NOMO-1 treated with dmso at 0.1 percent for 144 hours (cell line): ENCODE measurements at regions not wholly inside any gene's neighbourhood (a gene's known extent, or its start where the extent isn't known, plus 50 kb on each side); places are given as distances from the start of the nearest gene placed in this dataset.
"Not testable (repeated sequence)": the region's sequence is repeated elsewhere in the genome, so short reads cannot be mapped to it uniquely, and the experiment has no call there.

Source experiments
- DNase-seq: peaks from one replicate; lab custom pipeline; 2025; ENCODE audit not compliant: unreplicated experiment; lab: John Stamatoyannopoulos, UW

GRCh38 chr6:23620911-23621401 lies 505.1 kb upstream of the NRSN1 start:
- no peak for DNase-seq

GRCh38 chr6:23630726-23631635 lies 495.0 kb upstream of the NRSN1 start:
- no peak for DNase-seq

- DNase-seq = no peak
Measured at GRCh38 chr6:23633996-23634395, 492.0 kb upstream of the NRSN1 start.

- no peak for DNase-seq
Measured at GRCh38 chr6:23635150-23635549, 490.9 kb upstream of the NRSN1 start.

DNA sequence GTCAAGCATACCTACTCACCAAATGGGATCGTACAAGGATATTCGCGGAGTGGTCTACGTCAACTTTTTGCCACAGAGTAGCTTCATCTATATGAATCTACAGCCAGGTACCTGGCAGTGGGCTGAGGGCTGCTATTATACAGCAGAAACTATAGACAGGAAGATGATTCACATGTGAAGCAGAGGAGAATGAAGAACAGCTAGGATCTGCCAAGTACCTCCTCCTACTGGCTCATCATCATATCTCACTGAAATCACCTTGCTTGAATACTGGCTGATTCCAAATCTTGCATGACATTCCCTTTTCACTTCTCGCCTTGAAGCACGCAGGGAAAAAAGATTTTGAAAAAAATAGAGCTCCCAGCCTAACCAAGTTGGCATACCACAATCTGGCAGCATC lies 488.7 kb upstream of the NRSN1 start:
- DNase-seq = no peak

GRCh38 chr6:23642849-23643248 lies 483.2 kb upstream of the NRSN1 start:
- no peak for DNase-seq

GRCh38 chr6:23647045-23647444 lies 479.0 kb upstream of the NRSN1 start:
- DNase-seq = no peak

DNA sequence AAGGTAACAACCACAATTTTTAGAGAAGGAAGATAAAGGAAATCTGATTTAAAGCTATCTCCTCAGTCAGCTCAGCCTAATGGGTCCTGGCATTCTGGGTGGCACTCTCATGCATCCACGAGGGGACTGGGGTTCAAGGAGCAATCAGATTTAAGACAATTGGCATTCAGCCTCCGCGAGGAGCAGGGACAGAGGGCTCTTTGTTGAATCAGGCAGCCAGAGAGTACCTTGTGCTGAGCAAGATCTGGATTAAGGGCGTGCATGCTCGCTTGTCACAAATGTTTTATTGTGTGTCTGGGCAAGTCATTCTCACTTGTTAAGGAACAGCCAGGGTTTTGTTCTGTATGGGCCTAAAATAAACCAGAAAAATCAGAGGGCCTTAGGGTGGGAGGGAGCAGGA lies 475.3 kb upstream of the NRSN1 start:
- no peak for DNase-seq

DNA sequence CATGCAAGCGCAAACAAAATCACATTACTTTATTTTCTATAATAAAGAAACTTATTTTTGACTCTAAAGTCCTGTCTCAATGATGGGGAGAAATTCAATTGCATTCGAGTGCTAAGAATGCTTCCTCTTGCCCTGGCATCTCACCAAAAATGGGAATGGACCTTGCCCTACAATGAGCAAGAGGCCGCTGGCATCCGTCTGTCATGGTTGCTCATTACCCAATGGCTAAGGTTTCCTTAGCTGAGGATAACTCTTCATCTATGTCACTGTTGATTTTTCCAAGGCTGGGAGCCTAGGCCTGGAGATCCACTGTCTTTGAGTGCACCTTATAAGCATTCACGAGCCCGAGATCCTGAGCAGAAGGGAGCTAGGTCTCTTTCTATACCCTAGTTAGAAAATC lies 471.3 kb upstream of the NRSN1 start:
- no peak for DNase-seq

DNA sequence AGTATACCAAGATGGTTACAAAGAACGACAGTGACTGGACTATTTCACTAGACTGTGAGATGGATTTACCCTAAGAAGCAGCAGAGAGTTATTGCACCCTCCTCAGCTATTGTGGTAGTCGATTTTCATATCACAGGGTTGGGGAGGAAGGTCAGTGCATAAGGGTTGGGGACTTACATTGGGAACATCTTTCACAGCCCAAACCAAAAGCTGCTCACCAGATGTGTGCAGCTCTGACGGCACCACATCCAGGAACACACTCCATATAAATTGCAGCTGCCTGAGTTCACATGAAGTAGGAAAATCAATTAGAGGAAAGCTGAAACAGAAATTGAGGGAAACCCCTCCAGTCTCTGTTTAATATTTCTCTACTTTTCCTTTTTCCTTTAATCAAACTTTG lies 470.5 kb upstream of the NRSN1 start:
- no peak for DNase-seq

DNA sequence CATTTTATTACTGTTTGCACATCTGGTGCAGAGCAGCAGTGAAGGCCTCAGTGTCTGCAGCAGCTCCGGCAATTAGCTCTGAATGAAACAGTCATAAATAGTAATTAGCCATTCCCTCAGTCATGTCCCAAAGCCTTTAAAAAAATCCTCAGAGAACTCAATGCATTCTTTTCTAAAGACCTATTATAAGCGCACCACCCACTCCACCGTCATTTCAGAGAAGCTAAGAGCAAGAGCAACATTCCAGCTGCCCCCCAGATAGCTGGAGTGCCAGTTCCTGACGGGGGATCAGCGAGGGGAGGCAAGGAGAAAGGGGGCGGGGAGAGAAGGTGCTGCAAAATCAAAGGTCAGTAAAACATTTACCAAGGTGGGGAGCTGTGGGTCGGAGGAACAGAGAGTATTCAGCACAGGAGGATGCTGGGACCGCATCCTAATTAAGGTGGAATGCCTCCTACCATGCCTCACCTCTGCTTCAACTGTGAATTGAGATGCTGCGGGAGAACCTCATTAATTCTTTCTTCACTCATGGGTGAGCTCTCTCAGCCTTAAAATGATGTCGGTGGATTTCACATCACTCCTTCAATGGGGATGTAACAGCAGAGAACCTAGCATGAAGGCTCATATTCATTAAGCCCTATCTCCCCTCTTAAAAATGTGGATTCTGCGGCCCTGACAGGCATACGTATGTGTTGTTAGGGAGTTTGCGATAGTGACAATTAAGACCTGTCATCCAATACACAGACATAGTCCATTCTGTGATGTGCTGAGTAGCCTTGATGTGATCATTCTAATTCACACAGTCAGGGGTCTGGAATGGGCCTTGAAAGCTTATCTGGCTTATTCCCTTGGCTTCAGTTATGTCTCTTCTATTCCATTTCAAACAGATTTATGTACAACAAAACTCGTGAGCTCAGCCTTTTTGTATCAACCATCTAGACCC lies 469.5 kb upstream of the NRSN1 start:
- DNase-seq = no peak

DNA sequence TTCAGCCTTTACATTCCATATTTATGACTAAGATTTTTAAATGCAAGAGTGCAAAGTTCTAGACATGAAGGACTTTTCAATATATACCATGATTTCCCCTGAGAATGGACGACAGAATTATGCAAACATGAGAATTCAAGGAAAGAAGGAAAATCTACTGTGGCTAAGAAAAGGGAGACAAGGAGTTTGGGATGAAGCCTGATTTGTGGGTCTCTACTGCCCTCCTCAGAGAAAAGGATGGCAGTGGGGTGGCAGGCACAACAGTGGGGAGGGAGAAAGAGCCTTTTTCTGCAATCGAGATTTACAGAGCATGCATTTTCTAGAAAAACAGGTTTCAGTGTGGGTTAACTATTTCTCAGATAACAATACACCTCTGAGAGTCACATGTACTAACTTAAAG lies 466.9 kb upstream of the NRSN1 start:
- no peak for DNase-seq

DNA sequence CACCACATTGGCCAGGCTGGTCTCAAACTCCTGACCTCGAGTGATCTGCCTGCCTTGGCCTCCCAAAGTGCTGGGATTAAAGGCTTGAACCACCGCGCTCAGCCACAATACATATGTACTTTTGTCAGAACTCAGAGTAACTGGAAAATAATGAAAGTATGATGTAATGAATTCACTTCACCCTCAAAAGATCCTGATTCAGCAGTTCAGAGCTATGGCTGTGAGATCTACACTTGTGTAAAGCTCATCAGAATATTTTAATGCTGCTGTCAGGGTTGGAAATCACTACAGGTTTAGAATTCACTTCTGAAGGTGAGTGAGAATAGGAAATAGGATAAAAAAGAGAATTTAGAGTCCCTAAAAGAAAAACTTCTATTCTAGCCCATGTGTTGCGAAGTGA lies 464.5 kb upstream of the NRSN1 start:
- no peak for DNase-seq

DNA sequence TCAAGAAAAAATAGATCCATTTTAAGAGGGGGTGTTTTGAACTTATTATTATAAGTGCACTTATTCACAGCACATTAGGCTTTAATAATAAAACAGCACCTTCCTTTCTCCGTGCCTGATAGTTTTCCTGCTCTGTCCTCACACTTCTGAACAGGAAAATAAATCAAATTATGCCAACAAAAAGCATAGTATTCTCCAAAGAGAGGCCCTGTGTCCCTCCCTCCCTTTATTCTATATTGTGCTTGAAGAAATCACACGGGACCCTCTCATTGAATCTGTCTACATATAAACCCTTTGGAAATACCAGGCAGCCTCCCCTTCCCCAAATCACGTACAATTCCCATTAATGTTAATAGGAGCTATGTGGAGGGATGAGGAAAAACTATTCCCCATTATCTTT lies 462.9 kb upstream of the NRSN1 start:
- DNase-seq = no peak

- no peak for DNase-seq
Measured at GRCh38 chr6:23663652-23664051, 462.4 kb upstream of the NRSN1 start.

GRCh38 chr6:23665911-23666310 lies 460.1 kb upstream of the NRSN1 start:
- DNase-seq = not testable (repeated sequence)

DNA sequence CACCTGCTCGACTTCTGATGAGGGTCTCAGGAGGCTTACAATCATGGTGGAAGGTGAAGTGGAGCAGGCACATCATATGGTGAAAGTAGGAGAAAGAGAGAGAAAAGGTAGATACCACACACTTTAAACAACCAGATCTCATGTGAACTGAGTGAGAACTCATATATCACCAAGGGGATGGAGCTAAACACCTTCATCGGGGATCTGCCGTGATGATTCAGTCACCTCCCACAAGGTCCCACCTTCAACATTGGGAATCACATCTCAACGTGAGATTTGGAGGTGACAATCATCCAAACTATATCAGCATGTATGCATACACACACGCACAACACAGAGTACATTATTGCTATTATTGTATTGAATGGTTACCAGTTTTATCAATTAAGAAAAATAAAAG lies 453.3 kb upstream of the NRSN1 start:
- no peak for DNase-seq

DNA sequence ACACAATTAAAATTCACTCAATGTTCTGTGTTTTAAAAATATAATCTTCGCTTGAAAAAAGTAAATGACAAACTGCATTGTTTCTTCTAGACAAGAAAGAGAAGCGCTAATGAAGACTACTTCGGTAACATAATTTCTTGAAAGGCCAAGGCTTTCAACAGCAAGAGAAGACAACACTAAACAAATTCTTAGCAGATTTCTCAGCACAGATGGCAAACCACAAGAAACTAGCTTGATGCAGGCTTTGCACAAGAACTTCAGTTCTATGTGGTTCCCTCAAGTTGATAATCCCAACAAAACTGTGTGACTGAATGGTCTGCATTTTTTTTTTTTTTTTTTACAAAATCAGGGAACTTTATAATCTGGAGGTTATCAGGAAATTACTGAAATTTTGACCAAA lies 447.4 kb upstream of the NRSN1 start:
- DNase-seq = no peak

GRCh38 chr6:23681743-23682142 lies 444.3 kb upstream of the NRSN1 start:
- no peak for DNase-seq

DNA sequence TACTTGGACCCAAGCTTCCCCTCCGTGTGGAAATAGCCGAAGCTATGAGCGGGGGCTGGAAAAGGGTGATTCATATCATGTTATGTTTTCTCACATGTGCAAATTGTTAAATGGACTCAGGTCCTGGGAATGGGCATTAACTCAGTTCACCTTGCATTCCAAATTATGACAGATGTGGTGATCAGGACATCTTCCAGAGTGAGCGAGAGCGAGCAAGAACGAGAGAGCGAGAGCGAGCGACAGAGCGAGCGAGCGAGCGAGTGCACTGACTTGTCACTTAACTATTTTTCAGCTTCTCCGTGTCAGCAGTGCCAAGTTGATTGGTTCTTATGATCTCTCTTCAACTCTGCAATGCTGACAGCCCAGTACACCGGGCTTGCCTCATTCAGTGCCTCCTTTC lies 437.4 kb upstream of the NRSN1 start:
- no peak for DNase-seq

DNA sequence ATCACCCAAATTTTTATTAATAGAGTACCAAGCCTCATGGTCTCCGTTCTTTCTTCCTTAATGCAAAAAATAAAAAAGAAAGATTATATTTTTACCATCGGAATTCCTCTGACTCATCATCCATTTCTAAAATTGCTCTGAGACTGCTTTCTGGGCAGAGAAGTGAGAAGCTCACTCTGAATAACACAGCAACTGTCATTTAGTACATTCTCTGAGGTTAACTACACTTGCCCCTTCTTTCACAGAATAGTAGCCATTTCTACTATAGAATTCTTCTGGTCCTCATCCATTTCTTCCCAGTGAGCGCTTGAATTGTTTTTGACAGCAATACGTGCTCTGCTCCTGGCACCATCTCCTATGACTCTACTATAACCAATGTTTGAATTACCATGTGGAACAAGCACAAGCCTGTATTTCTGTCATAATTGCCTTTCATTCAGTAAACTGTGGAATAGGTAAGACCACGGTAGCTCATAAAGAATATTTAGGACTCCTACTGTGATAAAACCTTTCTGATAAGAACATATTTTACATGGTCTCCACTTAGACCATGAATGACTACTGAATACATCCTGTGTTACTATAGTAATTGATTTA lies 435.5 kb upstream of the NRSN1 start:
- no peak for DNase-seq
